Mesodermal cell (in vitro differentiated cells): ENCODE measurements at regions not wholly inside any gene's neighbourhood (a gene's known extent, or its start where the extent isn't known, plus 50 kb on each side); places are given as distances from the start of the nearest gene placed in this dataset.

Experiments
- H3K27ac ChIP-seq: 2 replicates; pipeline ENCODE4 v1.7.0; 2013; ENCODE audit warnings: mild to moderate bottlenecking, low read depth, low read length, moderate library complexity; ENCODE audit not compliant: severe bottlenecking
- H3K36me3 ChIP-seq: 2 replicates; pipeline ENCODE4 v1.7.1; 2013; ENCODE audit warnings: mild to moderate bottlenecking, low read length, moderate library complexity; ENCODE audit not compliant: control insufficient read depth, insufficient read depth
- H3K4me1 ChIP-seq: one replicate; pipeline ENCODE4 v1.7.1; 2013; ENCODE audit warnings: mild to moderate bottlenecking, low read length; ENCODE audit not compliant: insufficient read depth, control insufficient read depth, poor library complexity, severe bottlenecking
- H3K4me3 ChIP-seq: 2 replicates; pipeline ENCODE4 v1.7.0; 2013; ENCODE audit warnings: low read length, control low read depth, mild to moderate bottlenecking; ENCODE audit not compliant: insufficient read depth, poor library complexity, severe bottlenecking; ENCODE audit errors: extremely low read depth
- H3K9me3 ChIP-seq: 2 replicates; pipeline ENCODE4 v1.7.1; 2013; ENCODE audit warnings: mild to moderate bottlenecking, low read length, moderate library complexity; ENCODE audit not compliant: control insufficient read depth
- WGBS, 2 experiments: methylation state at CpG; one replicate each; pipeline ENCODE4 v1.1.5; 2013; ENCODE audit warnings: missing lambda C conversion rate in 2 of 2; ENCODE audit not compliant: insufficient coverage in 2 of 2; 5-methylcytosine and 5-hydroxymethylcytosine counted together

DNA sequence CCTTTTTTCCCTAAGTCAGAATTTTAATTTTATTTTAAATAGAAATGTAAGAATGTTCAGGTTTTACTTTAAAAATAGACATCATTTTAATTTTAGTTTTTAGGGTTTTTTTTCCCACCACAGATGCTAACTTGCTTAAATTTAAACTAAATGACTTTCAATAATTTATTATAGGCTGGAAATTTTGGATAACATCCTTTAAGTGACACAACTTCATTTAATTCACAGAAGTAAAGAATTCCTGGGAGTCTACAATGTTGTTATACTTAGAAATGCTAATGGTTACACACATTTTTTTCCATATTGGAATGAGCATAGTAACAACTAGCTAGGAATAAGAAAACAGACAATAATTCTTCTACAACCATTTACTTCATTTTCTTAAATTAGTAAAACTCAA lies 90.5 kb upstream of the PDE10A start:
- Histone ChIP-seq H3K9me3 (no peaks in the 10 kb centered on the region), H3K4me1 (no peaks in the 10 kb centered on the region), H3K4me3 (no peak overlapping the region), H3K27ac (no peak overlapping the region), H3K36me3 (no peaks in the 10 kb centered on the region)

DNA sequence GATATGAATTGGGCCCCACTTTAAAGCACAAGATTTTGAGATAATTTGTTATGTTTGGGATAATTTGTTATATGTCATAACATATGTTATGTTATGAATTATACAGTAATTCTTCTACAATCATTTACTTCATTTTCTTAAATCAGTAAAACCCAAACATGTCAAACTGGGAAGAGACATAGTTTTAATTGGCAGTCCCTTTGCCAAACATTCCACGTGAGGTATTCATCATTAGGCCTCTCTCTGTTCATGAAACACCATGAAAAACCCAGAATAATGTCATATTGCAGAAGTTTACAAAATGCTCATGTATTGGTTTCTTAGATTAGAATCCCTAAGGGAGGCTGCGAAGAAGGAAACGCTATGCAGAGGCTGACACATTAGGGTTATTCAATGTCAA lies 89.4 kb upstream of the PDE10A start:
- no peaks in the 10 kb centered on the region for H3K36me3 ChIP-seq
- no peaks in the 10 kb centered on the region for H3K4me1 ChIP-seq
- no peaks in the 10 kb centered on the region for H3K9me3 ChIP-seq
- 100% methylated on average over 2 of the region's 3 CpGs for WGBS, 2 experiments
- no peak overlapping the region for H3K4me3 ChIP-seq
- H3K27ac ChIP-seq = no peak overlapping the region

DNA sequence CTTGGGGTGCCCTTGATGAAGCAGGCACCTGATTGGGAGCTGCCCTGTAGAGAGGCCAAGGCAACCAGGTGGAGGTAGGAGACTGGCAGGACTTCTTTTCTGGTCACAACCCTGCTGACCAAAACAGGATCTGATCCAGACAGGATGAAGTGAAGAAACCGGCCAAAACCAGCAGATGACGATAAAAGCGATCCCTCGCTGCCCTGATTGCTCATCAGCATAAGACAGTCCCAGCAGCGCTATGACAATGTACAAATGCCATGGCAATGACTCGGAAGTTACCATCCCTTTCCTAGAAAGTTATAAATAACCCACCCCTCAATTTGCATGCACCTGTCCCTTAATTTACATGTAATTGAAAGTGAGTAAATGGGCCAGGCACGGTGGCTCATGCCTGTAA lies 88.4 kb upstream of the PDE10A start:
- Histone ChIP-seq H3K4me3 (no peak overlapping the region), H3K27ac (no peak overlapping the region), H3K4me1 (no peaks in the 10 kb centered on the region), H3K9me3 (no peaks in the 10 kb centered on the region), H3K36me3 (no peaks in the 10 kb centered on the region)
- 85 to 88% methylated on average over 5 to 6 of the region's 7 CpGs for WGBS, 2 experiments

DNA sequence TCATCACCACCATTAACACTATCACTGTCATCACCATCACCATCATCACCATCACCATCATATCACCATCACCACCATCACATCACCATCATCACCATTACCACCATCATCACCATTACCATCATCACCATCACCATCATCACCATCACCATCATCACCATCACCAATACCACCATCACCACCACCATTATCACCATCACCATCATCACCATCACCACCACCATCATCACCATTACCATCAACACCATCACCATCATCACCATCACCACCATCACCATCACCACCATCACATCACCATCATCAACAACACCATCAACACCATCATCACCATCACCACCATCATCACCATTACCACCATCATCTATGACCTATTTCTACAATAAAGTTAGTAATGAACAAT lies 86.1 kb upstream of the PDE10A start:
- Histone ChIP-seq H3K4me1 (no peaks in the 10 kb centered on the region), H3K27ac (no peak overlapping the region), H3K9me3 (no peaks in the 10 kb centered on the region), H3K4me3 (no peak overlapping the region), H3K36me3 (no peaks in the 10 kb centered on the region)

DNA sequence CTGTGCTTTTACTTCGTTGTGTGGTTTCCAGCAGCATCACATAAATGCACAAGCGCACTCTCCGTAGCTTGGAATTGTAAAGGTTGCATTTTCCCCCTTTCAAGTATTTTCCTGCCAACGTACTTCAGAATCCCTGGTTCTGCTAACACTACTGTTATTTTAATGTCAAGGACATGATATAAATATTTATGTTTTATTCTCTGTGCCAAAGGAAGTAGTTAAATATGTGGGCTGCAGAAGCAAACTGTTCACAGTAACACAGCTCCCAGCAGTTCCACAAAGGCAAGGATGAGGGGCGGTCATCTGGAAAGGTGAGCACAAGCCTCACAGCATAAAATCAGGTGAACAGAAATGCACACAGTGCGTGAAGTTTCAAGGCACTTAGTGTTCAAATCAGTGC lies 85.3 kb upstream of the PDE10A start:
- WGBS, 2 experiments = 88 to 90% methylated on average over 3 to 5 of the region's 6 CpGs
- Histone ChIP-seq H3K36me3 (no peaks in the 10 kb centered on the region), H3K4me3 (no peak overlapping the region), H3K27ac (no peak overlapping the region), H3K4me1 (no peaks in the 10 kb centered on the region), H3K9me3 (no peaks in the 10 kb centered on the region)

DNA sequence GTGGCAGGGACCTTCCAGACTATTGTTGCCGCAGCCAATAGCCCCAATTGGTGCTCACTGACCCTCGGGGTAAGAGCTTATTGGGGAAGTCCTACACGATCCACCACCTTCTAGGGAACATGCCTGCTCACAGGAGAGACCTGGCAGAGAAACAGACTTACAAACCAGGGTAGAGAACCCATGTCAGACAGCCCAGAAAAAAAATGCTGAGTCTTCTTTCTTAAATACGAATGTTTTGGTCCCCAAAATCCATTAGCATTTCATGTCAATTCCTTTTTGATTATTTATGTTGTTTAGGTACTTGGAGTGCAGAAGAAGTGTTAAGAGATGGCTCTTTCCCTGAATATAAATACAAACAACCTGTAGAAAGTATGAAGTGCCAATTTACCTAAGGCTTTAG lies 84.9 kb upstream of the PDE10A start:
- WGBS, 2 experiments = 58 to 92% methylated on average over 2 of the region's 4 CpGs
- no peak overlapping the region for H3K4me3 ChIP-seq

DNA sequence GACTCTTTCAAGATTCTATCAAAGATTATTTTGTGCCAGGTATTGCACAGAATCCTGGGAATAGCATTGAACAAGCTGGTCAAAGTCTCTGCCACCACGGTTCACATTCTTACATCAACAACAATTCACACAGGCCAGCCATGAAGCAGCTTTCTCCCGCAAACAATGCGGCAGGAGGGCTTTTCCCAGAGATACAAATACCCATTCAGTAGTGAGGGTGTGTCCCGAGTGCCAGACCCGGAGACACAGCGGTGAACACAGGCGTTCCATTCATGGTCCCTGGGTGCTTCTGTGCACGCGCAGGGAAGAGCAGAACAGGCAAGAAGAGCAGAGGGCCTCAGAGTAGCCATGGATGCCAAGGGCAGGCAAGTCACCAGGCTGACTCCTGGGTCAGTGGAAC lies 83.3 kb upstream of the PDE10A start:
- no peak overlapping the region for H3K27ac ChIP-seq
- no peaks in the 10 kb centered on the region for H3K9me3 ChIP-seq
- H3K36me3 ChIP-seq = no peaks in the 10 kb centered on the region
- WGBS, 2 experiments = 93 to 96% methylated on average over 5 to 7 of the region's 9 CpGs
- H3K4me1 ChIP-seq = no peaks in the 10 kb centered on the region
- H3K4me3 ChIP-seq = no peak overlapping the region

More for the DNA sequence above, 84.9 kb upstream of the PDE10A start:
- Histone ChIP-seq H3K9me3 (no peaks in the 10 kb centered on the region), H3K27ac (no peak overlapping the region), H3K36me3 (no peaks in the 10 kb centered on the region), H3K4me1 (no peaks in the 10 kb centered on the region)

DNA sequence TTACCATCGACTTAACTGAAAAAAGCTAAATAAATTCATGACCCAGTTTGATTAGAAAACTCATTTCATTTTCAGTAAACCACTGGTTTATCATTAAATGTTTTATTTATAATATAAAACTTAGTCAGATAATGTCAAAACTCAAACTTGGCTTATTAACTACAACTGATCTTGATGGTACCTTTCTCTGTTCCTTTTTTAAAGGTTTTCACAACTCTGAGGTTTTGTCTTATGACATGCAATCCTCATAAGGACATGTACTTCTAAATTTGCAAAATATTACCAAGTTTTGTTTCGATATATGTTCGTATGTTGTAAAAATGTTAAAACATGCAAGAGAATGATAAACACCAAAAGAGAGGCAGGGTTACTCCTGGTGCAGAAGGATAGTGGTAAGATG lies 82.5 kb upstream of the PDE10A start:
- no peaks in the 10 kb centered on the region for H3K4me1 ChIP-seq
- 100% methylated on average over 2 of the region's 3 CpGs for WGBS, 2 experiments
- H3K36me3 ChIP-seq = no peaks in the 10 kb centered on the region
- H3K4me3 ChIP-seq = no peak overlapping the region
- no peak overlapping the region for H3K27ac ChIP-seq
- peaks cover 2% of the 10 kb centered on the region for H3K9me3 ChIP-seq

DNA sequence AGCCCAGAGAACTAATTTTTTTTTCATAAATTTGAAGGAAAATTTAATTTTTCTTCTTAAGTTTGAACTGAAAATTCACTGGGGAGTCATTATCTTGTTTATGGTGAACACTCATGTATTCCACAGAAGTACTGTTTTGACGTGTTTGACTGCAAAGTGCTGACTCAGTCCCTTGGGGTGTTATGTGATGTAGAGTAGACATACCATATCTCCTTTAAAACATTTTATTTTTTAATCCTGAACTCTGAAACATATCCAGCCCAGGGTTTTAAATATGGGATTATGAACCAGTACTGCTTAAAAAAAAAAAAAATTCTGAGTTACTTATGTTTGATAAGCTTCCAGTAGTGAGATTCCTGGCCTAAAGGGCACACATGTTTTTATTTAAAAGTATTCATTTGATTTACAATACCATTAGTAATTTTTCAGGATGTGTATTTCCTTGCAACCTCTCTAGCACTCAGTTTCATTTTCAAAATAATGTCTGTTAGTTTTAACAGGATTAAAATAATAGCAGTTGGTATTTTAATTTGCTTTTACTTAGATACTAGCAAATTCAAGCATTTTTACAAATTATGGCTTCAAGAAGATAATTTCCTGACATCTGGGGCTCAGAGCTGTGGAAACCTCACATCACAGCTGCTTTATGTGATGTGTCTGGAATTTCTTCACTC lies 81.7 kb upstream of the PDE10A start:
- WGBS, 2 experiments = no CpG with 5 or more reads among the region's 1 CpG
- Histone ChIP-seq H3K36me3 (no peaks in the 10 kb centered on the region), H3K4me3 (no peak overlapping the region), H3K27ac (no peak overlapping the region), H3K9me3 (peaks cover 2% of the 10 kb centered on the region), H3K4me1 (no peaks in the 10 kb centered on the region)

DNA sequence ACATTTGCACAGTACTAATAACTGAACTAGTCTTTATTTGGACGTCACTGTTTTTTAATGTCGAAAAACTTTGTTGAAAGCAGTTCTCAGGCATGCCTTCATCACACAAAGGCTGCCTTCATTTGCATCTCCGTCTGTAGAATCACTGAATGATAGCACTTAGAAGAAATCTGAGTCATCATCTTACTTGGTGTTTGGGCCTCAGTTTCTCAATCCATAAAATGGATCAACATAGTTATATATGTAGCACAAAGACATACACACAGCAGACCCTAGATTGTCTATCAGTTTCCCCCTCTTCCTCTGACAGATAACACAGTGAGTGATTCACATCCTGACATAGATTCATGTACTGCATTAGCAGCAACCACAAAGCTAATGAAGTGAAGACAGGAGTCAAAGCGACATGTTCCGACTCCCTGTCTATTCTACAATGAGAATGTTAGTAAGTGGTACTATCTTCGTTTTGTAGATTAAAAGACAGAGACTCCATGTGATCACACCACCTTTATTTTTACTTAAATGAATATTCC lies 80.4 kb upstream of the PDE10A start:
- Histone ChIP-seq H3K27ac (no peak overlapping the region), H3K36me3 (no peaks in the 10 kb centered on the region), H3K4me1 (no peaks in the 10 kb centered on the region), H3K9me3 (peaks cover 2% of the 10 kb centered on the region), H3K4me3 (no peak overlapping the region)
- WGBS, 2 experiments = 96 to 100% methylated on average over 2 of the region's 6 CpGs

DNA sequence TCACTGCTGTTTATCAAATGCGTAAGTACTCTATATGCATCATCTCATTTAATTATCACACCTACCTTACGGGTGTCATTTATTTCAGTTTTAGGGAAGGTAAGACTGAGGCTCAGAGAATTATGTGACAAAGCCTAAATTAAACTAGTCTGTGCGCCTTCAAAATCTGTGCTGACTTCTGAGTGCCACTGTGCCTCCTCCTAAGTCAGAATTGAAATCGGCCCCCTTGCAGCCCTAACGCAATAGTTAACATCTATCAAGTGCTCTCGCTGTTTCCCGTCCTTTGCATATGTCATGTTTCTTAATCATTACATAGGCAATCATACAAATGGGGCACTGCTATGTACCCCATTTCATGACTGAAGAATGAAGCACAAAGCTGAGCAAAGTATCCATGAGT lies 79.0 kb upstream of the PDE10A start:
- H3K9me3 ChIP-seq = peaks cover 6% of the 10 kb centered on the region
- H3K36me3 ChIP-seq = no peaks in the 10 kb centered on the region
- no peak overlapping the region for H3K4me3 ChIP-seq
- H3K4me1 ChIP-seq = no peaks in the 10 kb centered on the region
- no peak overlapping the region for H3K27ac ChIP-seq
- WGBS, 2 experiments = 93 to 95% methylated on average over 5 of the region's 7 CpGs
